Thymus (tissue), 11 donors: ENCODE measurements at regions not wholly inside any gene's neighbourhood (a gene's known extent, or its start where the extent isn't known, plus 50 kb on each side); places are given as distances from the start of the nearest gene placed in this dataset.
"Not testable (repeated sequence)": the region's sequence is repeated elsewhere in the genome, so short reads cannot be mapped to it uniquely, and the experiment has no call there.

Source experiments
- DNase-seq, 9 donors: peaks; one replicate each; pipeline ENCODE4 v3.0.0-alpha.2; 2013; ENCODE audit warnings: low spot score in 9 of 9, low read depth in 6 of 9, missing footprints in 1 of 9
- H3K27ac ChIP-seq, 2 donors: one replicate each; pipeline ENCODE4 v1.5.1; 2013; ENCODE audit warnings: control low read depth in 1 of 2, low read depth in 1 of 2, low read length in 1 of 2, mild to moderate bottlenecking in 1 of 2, moderate library complexity in 1 of 2
- H3K27me3 ChIP-seq, 2 donors: one replicate each; pipeline ENCODE4 v1.5.1; 2013; ENCODE audit warnings: low read length in 1 of 2; ENCODE audit not compliant: control insufficient read depth in 2 of 2, insufficient read depth in 1 of 2
- H3K36me3 ChIP-seq, 2 donors: one replicate each; pipeline ENCODE4 v1.5.1; 2013; ENCODE audit warnings: low read length in 1 of 2, mild to moderate bottlenecking in 1 of 2, moderate library complexity in 1 of 2; ENCODE audit not compliant: control insufficient read depth in 2 of 2, insufficient read depth in 2 of 2
- H3K4me1 ChIP-seq, 2 donors: one replicate each; pipeline ENCODE4 v1.5.1; 2013; ENCODE audit warnings: low read length in 2 of 2; ENCODE audit not compliant: control insufficient read depth in 2 of 2, insufficient read depth in 2 of 2
- H3K4me3 ChIP-seq, 2 donors: one replicate each; pipeline ENCODE4 v1.5.1; 2013; ENCODE audit warnings: low read length in 2 of 2, control low read depth in 1 of 2, mild to moderate bottlenecking in 1 of 2
- H3K9me3 ChIP-seq, 2 donors: one replicate each; pipeline ENCODE4 v1.5.1; 2013; ENCODE audit warnings: low read length in 1 of 2, mild to moderate bottlenecking in 1 of 2; ENCODE audit not compliant: control insufficient read depth in 2 of 2, insufficient read depth in 1 of 2
- WGBS: extraction: QIAGEN DNeasy Blood & Tissue Kit; methylation state at CpG from one replicate; pipeline ENCODE4 v1.1.7; 2013; 5-methylcytosine and 5-hydroxymethylcytosine counted together
- donor health status: healthy.

DNA sequence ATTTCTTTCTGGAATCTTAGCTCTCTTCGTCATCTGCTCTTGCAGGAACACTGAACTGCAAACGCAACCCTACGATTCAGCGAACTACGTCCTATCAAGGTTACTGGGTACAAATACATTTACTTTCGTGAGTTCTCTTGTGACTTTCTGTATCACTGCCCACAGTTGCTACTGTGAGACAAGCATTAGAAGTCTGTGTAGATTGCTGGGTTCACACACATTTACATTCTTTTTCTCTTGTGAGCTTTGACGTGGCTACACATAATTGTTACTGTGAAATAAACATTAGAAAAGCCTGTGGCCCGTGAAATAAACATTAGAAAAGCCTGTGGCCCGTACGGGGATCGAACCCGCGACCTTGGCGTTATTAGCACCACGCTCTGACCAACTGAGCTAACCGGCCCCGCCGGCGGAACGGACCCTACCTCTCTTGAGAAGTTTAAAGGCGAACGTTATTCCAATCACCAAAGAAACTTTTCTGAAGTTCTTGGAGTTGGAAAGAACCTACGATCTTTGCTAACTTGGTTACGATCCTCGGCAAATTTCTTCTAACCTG lies 61.2 kb upstream of the ZNF322 start:
- not testable (repeated sequence) for H3K27me3 ChIP-seq, H3K36me3 ChIP-seq, DNase-seq, H3K4me1 ChIP-seq, H3K4me3 ChIP-seq, H3K27ac ChIP-seq, H3K9me3 ChIP-seq
- no CpG with 5 or more reads among the region's 25 CpGs for WGBS

DNA sequence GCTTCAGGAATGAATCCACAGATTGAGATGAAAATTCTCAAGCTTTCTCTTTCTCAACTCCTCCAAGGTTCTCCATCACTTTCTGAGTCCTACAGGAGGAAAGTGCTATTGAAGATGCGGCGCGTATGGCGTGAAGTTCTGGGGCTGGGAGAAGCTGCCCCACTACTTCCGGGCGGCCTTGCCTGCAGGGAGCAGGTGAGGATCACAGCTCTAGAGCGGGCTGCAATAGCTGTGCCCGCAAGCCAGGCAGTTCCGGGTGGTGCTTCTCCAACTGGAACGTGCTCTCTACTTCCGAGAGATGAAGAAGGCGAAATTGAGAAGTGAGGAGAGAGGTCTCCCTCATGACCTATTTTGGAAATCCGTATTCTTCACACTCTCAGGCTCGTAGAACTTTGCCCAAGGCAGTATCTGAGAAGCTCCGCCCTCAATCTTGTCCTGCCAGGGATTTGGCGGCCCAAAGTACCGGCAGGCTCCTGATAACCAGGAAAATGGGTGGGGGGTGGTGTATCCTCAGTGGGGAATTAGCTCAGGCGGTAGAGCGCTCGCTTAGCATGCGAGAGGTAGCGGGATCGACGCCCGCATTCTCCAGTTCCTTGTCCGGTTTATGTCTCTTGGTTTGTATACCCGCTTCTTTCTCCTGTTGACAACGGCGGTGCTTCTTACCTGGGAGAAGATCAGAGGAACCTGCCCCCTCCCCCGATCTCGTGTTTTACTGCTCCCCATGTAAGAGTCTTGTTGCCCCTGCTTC lies 70.6 kb upstream of the ZNF322 start:
- not testable (repeated sequence) for H3K4me3 ChIP-seq, H3K27ac ChIP-seq, H3K4me1 ChIP-seq, H3K27me3 ChIP-seq, DNase-seq, H3K9me3 ChIP-seq, H3K36me3 ChIP-seq
- WGBS, result no CpG with 5 or more reads among the region's 31 CpGs

- H3K27ac ChIP-seq, H3K4me3 ChIP-seq, H3K4me1 ChIP-seq, H3K27me3 ChIP-seq, DNase-seq, H3K9me3 ChIP-seq, H3K36me3 ChIP-seq: not testable (repeated sequence)
- no CpG with 5 or more reads among the region's 36 CpGs for WGBS
These were observed 75.4 kb upstream of the ZNF322 start for GRCh38 chr6:26734776-26735472.

DNA sequence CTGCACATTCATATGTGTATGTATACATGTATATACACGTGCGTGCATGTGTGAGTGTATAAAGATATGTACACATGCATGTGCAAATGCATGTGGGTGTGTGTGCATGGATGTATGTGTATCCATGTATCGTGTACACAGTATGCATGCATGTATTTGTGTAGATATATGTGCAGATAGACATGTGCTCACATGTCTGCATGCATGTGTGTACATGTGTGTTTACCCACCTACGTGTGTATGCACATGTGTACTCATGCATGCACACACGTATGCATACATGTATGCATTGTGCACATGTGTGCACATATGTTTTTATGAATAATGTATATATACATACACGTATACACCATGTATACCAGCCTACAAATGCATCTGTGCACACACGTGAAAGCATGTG lies 80.3 kb upstream of the ZNF322 start:
- H3K27me3 ChIP-seq, result peaks cover 18 to 21% of the 10 kb centered on the region in 2 donors
- no peak overlapping the region for H3K4me3 ChIP-seq
- no peaks in the 10 kb centered on the region for H3K4me1 ChIP-seq
- no peaks in the 10 kb centered on the region for H3K36me3 ChIP-seq
- no peak for DNase-seq
- WGBS, result 86% methylated on average over 7 of the region's 7 CpGs
- no peaks in the 10 kb centered on the region for H3K9me3 ChIP-seq
- H3K27ac ChIP-seq, result no peak overlapping the region

DNA sequence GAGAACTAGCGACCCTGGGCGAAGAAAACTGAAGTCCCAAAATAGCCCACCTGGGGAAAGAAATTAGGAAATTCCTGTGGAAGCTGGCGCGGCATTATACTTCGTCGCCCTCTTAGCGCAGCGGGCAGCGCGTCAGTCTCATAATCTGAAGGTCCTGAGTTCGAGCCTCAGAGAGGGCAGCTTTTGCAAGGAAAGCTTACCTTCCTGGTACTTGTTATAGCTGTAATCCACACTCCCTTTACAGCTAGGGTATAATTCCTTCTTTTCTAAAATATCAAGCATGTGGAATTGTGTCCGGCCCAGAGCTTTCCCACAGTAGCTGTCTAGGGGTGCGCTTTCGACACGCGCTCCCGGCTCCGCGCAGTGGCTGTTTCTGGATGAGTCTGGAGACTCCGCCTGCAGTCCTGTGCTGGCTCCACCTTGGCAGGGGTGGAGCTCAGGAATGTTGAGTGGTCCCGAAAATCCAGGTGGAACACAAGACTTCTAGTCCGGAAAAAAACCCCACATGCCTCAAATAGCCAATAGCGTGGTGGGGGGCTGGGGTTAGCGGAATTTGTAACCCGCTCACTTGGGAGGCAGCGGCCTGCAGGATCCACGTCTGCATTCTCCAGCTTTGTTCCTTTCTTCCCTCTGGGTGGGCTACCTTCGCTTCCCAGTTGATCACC lies 83.7 kb upstream of the ZNF322 start:
- Histone ChIP-seq H3K9me3 (no peaks in the 10 kb centered on the region), H3K27me3 (peaks cover 18 to 36% of the 10 kb centered on the region in 2 donors), H3K4me1 (no peaks in the 10 kb centered on the region), H3K27ac (no peak overlapping the region), H3K4me3 (no peak overlapping the region), H3K36me3 (no peaks in the 10 kb centered on the region)
- DNase-seq, result no peak
- 14% methylated on average over 28 of the region's 28 CpGs for WGBS

GRCh38 chr6:26743941-26744699 lies 84.6 kb upstream of the ZNF322 start:
- DNase-seq, result no peak
- H3K27me3 ChIP-seq, result peaks cover 18 to 40% of the 10 kb centered on the region in 2 donors
- H3K4me3 ChIP-seq, result no peak overlapping the region
- no peaks in the 10 kb centered on the region for H3K4me1 ChIP-seq
- H3K27ac ChIP-seq, result no peak overlapping the region
- no peaks in the 10 kb centered on the region for H3K9me3 ChIP-seq
- no peaks in the 10 kb centered on the region for H3K36me3 ChIP-seq
- WGBS, result 7% methylated on average over 27 of the region's 27 CpGs

- H3K36me3 ChIP-seq, H3K9me3 ChIP-seq, H3K4me1 ChIP-seq, DNase-seq, H3K27ac ChIP-seq, H3K4me3 ChIP-seq: not testable (repeated sequence)
- H3K27me3 ChIP-seq, result peaks cover 18 to 42% of the 10 kb centered on the region in 2 donors
- 7% methylated on average over 8 of the region's 8 CpGs for WGBS
These were observed 85.3 kb upstream of the ZNF322 start for GRCh38 chr6:26744837-26745282.

- H3K36me3 ChIP-seq, H3K4me3 ChIP-seq, H3K27ac ChIP-seq, DNase-seq, H3K4me1 ChIP-seq, H3K9me3 ChIP-seq: not testable (repeated sequence)
- H3K27me3 ChIP-seq, result peaks cover 18 to 42% of the 10 kb centered on the region in 2 donors
- 27% methylated on average over 8 of the region's 8 CpGs for WGBS
These were observed 86.4 kb upstream of the ZNF322 start for GRCh38 chr6:26745964-26746363.
